NCI-H345 treated with DMSO at 0.1 percent for 48 hours (cell line): ENCODE measurements at regions not wholly inside any gene's neighbourhood (a gene's known extent, or its start where the extent isn't known, plus 50 kb on each side); places are given as distances from the start of the nearest gene placed in this dataset.
"Not testable (repeated sequence)": the region's sequence is repeated elsewhere in the genome, so short reads cannot be mapped to it uniquely, and the experiment has no call there.

ENCODE experiments used
- DNase-seq: peaks from one replicate; lab custom pipeline; 2025; ENCODE audit not compliant: unreplicated experiment; lab: John Stamatoyannopoulos, UW

- DNase-seq, result no peak
Observed at GRCh38 chr3:134704133-134704532, 53.3 kb upstream of the KY start.

GRCh38 chr3:134704556-134704955 lies 53.7 kb upstream of the KY start:
- DNase-seq, result peak; percentile 35

GRCh38 chr3:134707908-134708597 lies 57.2 kb upstream of the KY start:
- no peak for DNase-seq

GRCh38 chr3:134708671-134709070 lies 57.8 kb upstream of the KY start:
- DNase-seq, result no peak

- DNase-seq, result no peak
Observed at GRCh38 chr3:134709076-134709475, 58.3 kb upstream of the KY start.

GRCh38 chr3:134709561-134710312 lies 58.9 kb upstream of the KY start:
- DNase-seq, result no peak

GRCh38 chr3:134710313-134710680 lies 59.5 kb upstream of the KY start:
- DNase-seq, result no peak

GRCh38 chr3:134711284-134711683 lies 60.5 kb upstream of the KY start:
- DNase-seq, result no peak

GRCh38 chr3:134713671-134714070 lies 62.8 kb upstream of the KY start:
- DNase-seq, result no peak

- DNase-seq, result no peak
Observed at GRCh38 chr3:134718726-134719125, 67.9 kb upstream of the KY start.

- DNase-seq, result no peak
Observed at GRCh38 chr3:134721214-134721613, 70.4 kb upstream of the KY start.

GRCh38 chr3:134722969-134723368 lies 72.1 kb upstream of the EPHB1 start:
- DNase-seq, result no peak

GRCh38 chr3:134729649-134730048 lies 65.4 kb upstream of the EPHB1 start:
- DNase-seq, result no peak

GRCh38 chr3:134737516-134737915 lies 57.5 kb upstream of the EPHB1 start:
- no peak for DNase-seq

GRCh38 chr3:134740077-134740476 lies 55.0 kb upstream of the EPHB1 start:
- DNase-seq, result not testable (repeated sequence)

- no peak for DNase-seq
Observed at GRCh38 chr3:134742202-134742601, 52.9 kb upstream of the EPHB1 start.

- no peak for DNase-seq
Observed at GRCh38 chr3:134743006-134743405, 52.1 kb upstream of the EPHB1 start.
